LNCaP clone FGC (cell line): ENCODE measurements at regions not wholly inside any gene's neighbourhood (a gene's known extent, or its start where the extent isn't known, plus 50 kb on each side); places are given as distances from the start of the nearest gene placed in this dataset.

Experiments used
- DNase-seq: peaks from one replicate; pipeline ENCODE4 v3.0.0-alpha.2; 2011; ENCODE audit warnings: low read depth
- H3K4me3 ChIP-seq: 2 replicates; pipeline ENCODE4 v1.5.1; 2011; ENCODE audit warnings: mild to moderate bottlenecking, low read depth, low read length, control low read depth
- CTCF ChIP-seq: IDR thresholded peaks from 2 replicates; pipeline ENCODE4 v1.5.1; 2012; ENCODE audit warnings: mild to moderate bottlenecking; ENCODE audit not compliant: control insufficient read depth, insufficient read depth; ENCODE audit errors: extremely low read depth

- DNase-seq: no peak
Observed at GRCh38 chr9:108283696-108284095, 572.1 kb downstream of the ACTL7B start.

GRCh38 chr9:108282872-108283271, 572.9 kb downstream of the ACTL7B start:
- no peak overlapping the region for H3K4me3 ChIP-seq
- DNase-seq: no peak
- TF ChIP-seq CTCF: peak; percentile 29; the same call in 1 of the 2 replicates

More at GRCh38 chr9:108283696-108284095, 572.1 kb downstream of the ACTL7B start:
- TF ChIP-seq CTCF: no peak
- H3K4me3 ChIP-seq: no peak overlapping the region

- TF ChIP-seq CTCF: no peak
- no peak overlapping the region for H3K4me3 ChIP-seq
- DNase-seq: no peak
Observed at GRCh38 chr9:108281696-108282095, 574.1 kb downstream of the ACTL7B start.

GRCh38 chr9:108278341-108278740, 577.4 kb downstream of the ACTL7B start:
- DNase-seq: no peak
- no peak for TF ChIP-seq CTCF
- no peak overlapping the region for H3K4me3 ChIP-seq

- no peak for TF ChIP-seq CTCF
Observed at GRCh38 chr9:108277216-108277615, 578.6 kb downstream of the ACTL7B start.

GRCh38 chr9:108275906-108276305, 579.9 kb downstream of the ACTL7B start:
- no peak overlapping the region for H3K4me3 ChIP-seq
- no peak for TF ChIP-seq CTCF
- no peak for DNase-seq

More at GRCh38 chr9:108277216-108277615, 578.6 kb downstream of the ACTL7B start:
- no peak for DNase-seq
- H3K4me3 ChIP-seq: no peak overlapping the region

GRCh38 chr9:108274971-108275370, 580.8 kb downstream of the ACTL7B start:
- H3K4me3 ChIP-seq: no peak overlapping the region

More at GRCh38 chr9:108274971-108275370, 580.8 kb downstream of the ACTL7B start:
- DNase-seq: no peak
- no peak for TF ChIP-seq CTCF
